ENCODE measurements at regions not wholly inside any gene's neighbourhood (a gene's known extent, or its start where the extent isn't known, plus 50 kb on each side); places are given as distances from the start of the nearest gene placed in this dataset.

DNA sequence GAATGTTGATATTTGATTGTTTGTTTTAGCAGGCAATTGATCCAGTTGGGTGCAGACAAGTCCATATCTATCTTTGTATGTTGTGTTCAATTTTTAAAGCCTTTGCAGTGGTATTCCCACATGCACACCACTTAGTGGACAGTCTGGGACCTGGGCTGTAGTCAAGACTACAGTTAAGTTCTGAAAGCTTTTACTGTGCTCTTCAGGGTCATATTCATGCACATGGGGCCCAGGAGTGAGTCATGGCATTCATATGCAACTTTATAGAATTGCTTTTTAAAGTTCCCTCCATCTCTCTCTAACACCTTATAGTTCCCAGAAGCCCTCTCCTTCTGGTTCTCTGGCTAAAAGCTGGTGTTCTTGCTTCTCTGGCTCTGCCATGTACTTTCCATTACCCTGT lies 228.2 kb upstream of the CCNH start:
- no peak for TF ChIP-seq CTCF (IDR thresholded peaks at IDR 0.05)
- no peak for TF ChIP-seq POLR2A (IDR thresholded peaks at IDR 0.05)

Data from body of pancreas (tissue), 4 donors.